Upper lobe of right lung (tissue), 1 donor: ENCODE measurements at regions not wholly inside any gene's neighbourhood (a gene's known extent, or its start where the extent isn't known, plus 50 kb on each side); places are given as distances from the start of the nearest gene placed in this dataset.
A peak's percentile ranks its signal among the peaks of the same experiment; 100 is the strongest.

Source experiments
- ATAC-seq: fragments of 200-7000 bp; cut with Tn5 transposase; one replicate; pipeline ENCODE4 v1.9.1; 2020; ENCODE audit warnings: mild to moderate bottlenecking, moderate library complexity
- DNase-seq: peaks from one replicate; pipeline ENCODE4 v3.0.0-alpha.2; 2020
- H3K27ac ChIP-seq: fragments of 200-600 bp; one replicate; pipeline ENCODE4 v1.8.0; 2022
- H3K27me3 ChIP-seq: fragments of 200-600 bp; one replicate; pipeline ENCODE4 v1.8.0; 2022; ENCODE audit warnings: mild to moderate bottlenecking
- H3K36me3 ChIP-seq: fragments of 200-600 bp; one replicate; pipeline ENCODE4 v1.8.0; 2022
- H3K4me1 ChIP-seq: fragments of 200-600 bp; one replicate; pipeline ENCODE4 v1.8.0; 2022
- H3K4me3 ChIP-seq: fragments of 200-600 bp; one replicate; pipeline ENCODE4 v1.8.0; 2022; ENCODE audit warnings: mild to moderate bottlenecking
- H3K9me3 ChIP-seq: fragments of 200-600 bp; one replicate; pipeline ENCODE4 v1.8.0; 2022
- intact Hi-C: fragments of 100-400 bp; cut with DNase I; formaldehyde crosslinking; loops from one replicate; pipeline ENCODE4 v1.11.0; 2022
- TF ChIP-seq, protein P1 (sequence below): fragments of 200-600 bp; IDR thresholded peaks from one replicate; pipeline ENCODE4 v1.8.0; 2022; ENCODE audit warnings: antibody characterized with exemption
- donor health status: DM: no; HTN: yes; CAD: no; lungs with severe emphysema.

- ATAC-seq (no peak), DNase-seq (no peak)
- intact Hi-C loops: no loop called here
- Histone ChIP-seq H3K4me3 (no peak overlapping the region), H3K27ac (no peak overlapping the region), H3K4me1 (no peaks in the 10 kb centered on the region), H3K9me3 (no peaks in the 10 kb centered on the region), H3K36me3 (no peaks in the 10 kb centered on the region), H3K27me3 (no peaks in the 10 kb centered on the region)
- TF ChIP-seq, protein P1, sequence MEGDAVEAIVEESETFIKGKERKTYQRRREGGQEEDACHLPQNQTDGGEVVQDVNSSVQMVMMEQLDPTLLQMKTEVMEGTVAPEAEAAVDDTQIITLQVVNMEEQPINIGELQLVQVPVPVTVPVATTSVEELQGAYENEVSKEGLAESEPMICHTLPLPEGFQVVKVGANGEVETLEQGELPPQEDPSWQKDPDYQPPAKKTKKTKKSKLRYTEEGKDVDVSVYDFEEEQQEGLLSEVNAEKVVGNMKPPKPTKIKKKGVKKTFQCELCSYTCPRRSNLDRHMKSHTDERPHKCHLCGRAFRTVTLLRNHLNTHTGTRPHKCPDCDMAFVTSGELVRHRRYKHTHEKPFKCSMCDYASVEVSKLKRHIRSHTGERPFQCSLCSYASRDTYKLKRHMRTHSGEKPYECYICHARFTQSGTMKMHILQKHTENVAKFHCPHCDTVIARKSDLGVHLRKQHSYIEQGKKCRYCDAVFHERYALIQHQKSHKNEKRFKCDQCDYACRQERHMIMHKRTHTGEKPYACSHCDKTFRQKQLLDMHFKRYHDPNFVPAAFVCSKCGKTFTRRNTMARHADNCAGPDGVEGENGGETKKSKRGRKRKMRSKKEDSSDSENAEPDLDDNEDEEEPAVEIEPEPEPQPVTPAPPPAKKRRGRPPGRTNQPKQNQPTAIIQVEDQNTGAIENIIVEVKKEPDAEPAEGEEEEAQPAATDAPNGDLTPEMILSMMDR: no peak
These were observed 162.9 kb downstream of the NXNL2 start for GRCh38 chr9:88697764-88698432.

DNA sequence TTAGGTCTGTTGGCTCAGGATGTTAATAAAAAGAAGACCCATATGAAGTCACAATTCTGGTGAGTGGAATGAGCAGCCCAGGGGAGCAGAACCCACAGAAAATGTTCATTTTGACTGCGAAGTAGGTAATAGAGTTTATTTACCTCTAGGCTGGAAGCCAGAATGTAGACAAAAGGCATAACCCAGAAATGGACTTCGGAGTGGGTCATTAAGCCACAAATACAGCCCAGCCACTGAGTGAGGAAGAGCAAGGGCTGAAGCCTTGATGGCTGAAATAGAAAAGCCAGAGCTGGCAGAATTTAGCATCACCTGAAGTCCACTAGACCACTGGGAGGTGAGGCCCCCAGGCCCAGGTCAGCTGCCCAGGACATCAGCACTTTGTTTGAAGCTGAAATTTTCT lies 168.0 kb downstream of the NXNL2 start:
- H3K4me3 ChIP-seq: no peak overlapping the region
- no peaks in the 10 kb centered on the region for H3K9me3 ChIP-seq
- H3K4me1 ChIP-seq: no peaks in the 10 kb centered on the region
- H3K27me3 ChIP-seq: no peaks in the 10 kb centered on the region
- TF ChIP-seq, protein P1: no peak
- intact Hi-C loops: no loop called here
- no peaks in the 10 kb centered on the region for H3K36me3 ChIP-seq
- H3K27ac ChIP-seq: no peak overlapping the region
- ATAC-seq: no peak
- DNase-seq: no peak

DNA sequence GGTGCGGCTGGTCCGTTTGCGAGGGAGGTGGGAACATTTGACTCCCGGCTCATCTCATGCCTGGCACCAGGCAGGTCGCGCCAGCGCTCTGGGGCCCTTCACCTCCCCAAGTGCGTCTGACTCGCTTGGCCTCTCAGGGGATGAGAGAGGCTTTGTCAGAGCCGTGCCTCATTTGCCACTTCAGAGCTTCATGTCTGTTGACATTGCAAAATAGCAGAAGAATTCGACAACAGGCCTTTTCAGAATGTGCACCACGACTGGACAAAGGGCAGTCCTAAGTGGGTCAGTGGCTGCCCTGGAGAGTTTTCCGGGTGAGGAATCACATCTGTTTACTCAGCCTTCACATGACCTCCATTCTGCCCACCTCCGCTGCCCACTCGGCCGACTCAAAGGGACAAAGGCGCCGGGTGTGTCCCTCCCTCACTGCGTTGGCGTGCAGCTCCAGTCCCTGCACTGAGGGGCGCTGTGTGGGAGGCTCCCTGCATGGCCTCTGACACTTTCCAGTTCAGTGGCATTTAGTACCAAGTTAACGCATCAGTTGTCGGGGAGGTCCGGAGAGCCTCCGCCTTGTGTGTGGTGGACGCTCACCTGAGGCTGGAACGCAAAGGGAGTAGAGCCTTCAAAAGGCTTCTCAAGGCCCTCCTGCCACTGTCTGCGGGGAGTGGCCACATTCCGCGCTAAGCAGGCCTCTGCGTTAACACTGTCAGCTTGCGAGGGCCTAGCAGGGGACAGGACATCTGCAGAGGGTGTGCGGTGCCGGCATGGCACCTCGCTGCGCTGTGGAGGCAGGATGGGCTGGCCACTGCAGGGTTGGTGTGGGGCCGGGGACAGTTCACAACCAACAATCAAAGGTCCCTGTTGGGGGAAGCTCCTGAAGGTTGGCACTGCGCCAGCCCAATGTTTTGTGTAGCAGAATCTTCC lies 171.5 kb downstream of the NXNL2 start:
- H3K4me1 ChIP-seq: no peaks in the 10 kb centered on the region
- intact Hi-C loops: no loop called here
- no peaks in the 10 kb centered on the region for H3K36me3 ChIP-seq
- no peak overlapping the region for H3K4me3 ChIP-seq
- H3K27ac ChIP-seq: no peak overlapping the region
- TF ChIP-seq, protein P1: no peak
- H3K27me3 ChIP-seq: no peaks in the 10 kb centered on the region
- ATAC-seq (peak; percentile 80), DNase-seq (no peak)
- no peaks in the 10 kb centered on the region for H3K9me3 ChIP-seq

GRCh38 chr9:88710449-88710848 lies 175.5 kb downstream of the NXNL2 start:
- no peak overlapping the region for H3K27ac ChIP-seq
- H3K36me3 ChIP-seq: no peaks in the 10 kb centered on the region
- DNase-seq (no peak), ATAC-seq (no peak)
- no peaks in the 10 kb centered on the region for H3K9me3 ChIP-seq
- H3K4me1 ChIP-seq: no peaks in the 10 kb centered on the region
- TF ChIP-seq, protein P1: no peak
- no peaks in the 10 kb centered on the region for H3K27me3 ChIP-seq
- intact Hi-C loops: no loop called here
- no peak overlapping the region for H3K4me3 ChIP-seq

DNA sequence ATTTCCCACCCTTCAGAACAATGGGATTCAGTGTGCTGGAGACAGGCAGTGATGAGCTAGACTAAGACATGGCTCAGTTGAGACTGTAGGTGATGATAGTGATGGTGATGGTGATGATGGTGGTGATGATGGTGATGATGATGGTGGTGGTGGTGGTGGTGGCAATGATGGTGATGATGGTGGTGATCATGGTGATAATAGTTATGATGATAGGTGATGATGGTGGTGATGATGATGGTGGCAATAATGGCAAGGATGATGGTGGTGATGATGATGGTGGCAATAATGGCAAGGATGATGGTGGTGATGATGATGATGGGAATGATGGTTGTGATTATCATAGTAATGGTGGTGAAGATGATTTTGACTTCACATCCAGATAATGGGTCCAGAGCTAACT lies 176.7 kb downstream of the NXNL2 start:
- Histone ChIP-seq H3K27me3 (no peaks in the 10 kb centered on the region), H3K4me1 (no peaks in the 10 kb centered on the region), H3K36me3 (no peaks in the 10 kb centered on the region), H3K4me3 (no peak overlapping the region), H3K9me3 (no peaks in the 10 kb centered on the region), H3K27ac (no peak overlapping the region)
- no peak for ATAC-seq
- intact Hi-C loops: no loop called here
- TF ChIP-seq, protein P1: no peak
- no peak for DNase-seq
